GM21529 (cell line): ENCODE measurements at regions not wholly inside any gene's neighbourhood (a gene's known extent, or its start where the extent isn't known, plus 50 kb on each side); places are given as distances from the start of the nearest gene placed in this dataset.

Experiments
- ATAC-seq: cut with Tn5 transposase; IDR thresholded peaks from one replicate; pipeline ENCODE4 v1.9.1; 2021; ENCODE audit not compliant: unreplicated experiment

- ATAC-seq, result no peak
Measured at GRCh38 chr6:165229216-165229615, 80.2 kb downstream of the C6orf118 start.

- ATAC-seq, result no peak
Measured at GRCh38 chr6:165227644-165228329, 81.6 kb downstream of the C6orf118 start.

- no peak for ATAC-seq
Measured at GRCh38 chr6:165223736-165224135, 85.7 kb downstream of the C6orf118 start.

GRCh38 chr6:165223101-165223500, 86.3 kb downstream of the C6orf118 start:
- no peak for ATAC-seq

- no peak for ATAC-seq
Measured at GRCh38 chr6:165222315-165223025, 86.9 kb downstream of the C6orf118 start.

- no peak for ATAC-seq
Measured at GRCh38 chr6:165220045-165220444, 89.4 kb downstream of the C6orf118 start.

- no peak for ATAC-seq
Measured at GRCh38 chr6:165219629-165220028, 89.8 kb downstream of the C6orf118 start.

- ATAC-seq, result no peak
Measured at GRCh38 chr6:165218829-165219228, 90.6 kb downstream of the C6orf118 start.

GRCh38 chr6:165206798-165207197, 102.6 kb downstream of the C6orf118 start:
- ATAC-seq, result no peak

GRCh38 chr6:165205632-165206031, 103.8 kb downstream of the C6orf118 start:
- ATAC-seq, result no peak

- no peak for ATAC-seq
Measured at GRCh38 chr6:165204807-165205545, 104.4 kb downstream of the C6orf118 start.

GRCh38 chr6:165200178-165200577, 109.2 kb downstream of the C6orf118 start:
- ATAC-seq, result no peak

- no peak for ATAC-seq
Measured at GRCh38 chr6:165191461-165191860, 117.9 kb downstream of the C6orf118 start.

- ATAC-seq, result no peak
Measured at GRCh38 chr6:165186441-165187205, 122.8 kb downstream of the C6orf118 start.

- ATAC-seq, result no peak
Measured at GRCh38 chr6:165186041-165186440, 123.4 kb downstream of the C6orf118 start.

GRCh38 chr6:165184192-165184979, 125.0 kb downstream of the C6orf118 start:
- ATAC-seq, result no peak

- no peak for ATAC-seq
Measured at GRCh38 chr6:165183496-165184140, 125.8 kb downstream of the C6orf118 start.

GRCh38 chr6:165183071-165183470, 126.3 kb downstream of the C6orf118 start:
- ATAC-seq, result no peak

- ATAC-seq, result no peak
Measured at GRCh38 chr6:165181951-165182414, 127.4 kb downstream of the C6orf118 start.

GRCh38 chr6:165178056-165178455, 131.3 kb downstream of the C6orf118 start:
- no peak for ATAC-seq
